Panc1 (cell line): ENCODE measurements at regions not wholly inside any gene's neighbourhood (a gene's known extent, or its start where the extent isn't known, plus 50 kb on each side); places are given as distances from the start of the nearest gene placed in this dataset.

ENCODE experiments used
- ATAC-seq: fragments of 200-7000 bp; cut with Tn5 transposase; 2 replicates; pipeline ENCODE4 v1.9.1; 2020; ENCODE audit warnings: mild to moderate bottlenecking, moderate library complexity
- BruUV-seq: library from RNA; stranded (reverse); fragments of 400-500 nt; replicated peaks from 2 replicates; lab custom pipeline; 2021; lab: Mats Ljungman, UMichigan
- CTCF ChIA-PET: fragments of 300-600 bp; sonication (Branson Sonifier 250); formaldehyde crosslinking; loops from one replicate; lab custom pipeline; 2022; ENCODE audit warnings: antibody characterized with exemption; lab: Charles Lee
- POLR2A ChIA-PET: fragments of 300-600 bp; sonication (Branson Sonifier 250); formaldehyde crosslinking; loops from one replicate; lab custom pipeline; 2022; ENCODE audit warnings: antibody characterized with exemption; lab: Charles Lee
- DNase-seq: peaks from one replicate; pipeline ENCODE4 v3.0.0-alpha.2; 2010; ENCODE audit warnings: low read depth, low spot score
- H3K27ac ChIP-seq: 2 replicates; pipeline ENCODE4 v1.5.1; 2011; ENCODE audit warnings: mild to moderate bottlenecking, low read length, inconsistent platforms
- H3K27me3 ChIP-seq: fragments of 200-500 bp; sonication (Bioruptor generic); 2 replicates; pipeline ENCODE4 v1.6.0; 2014; ENCODE audit warnings: low read length, inconsistent platforms; ENCODE audit not compliant: control insufficient read depth, insufficient read depth
- H3K36me3 ChIP-seq: fragments of 200-500 bp; sonication (Bioruptor generic); 2 replicates; pipeline ENCODE4 v1.5.1; 2014; ENCODE audit warnings: inconsistent platforms, mild to moderate bottlenecking, low read length, moderate library complexity; ENCODE audit not compliant: control insufficient read depth, insufficient read depth
- H3K4me1 ChIP-seq: 2 replicates; pipeline ENCODE4 v1.5.1; 2011; ENCODE audit warnings: inconsistent platforms, mild to moderate bottlenecking, low read length, moderate library complexity; ENCODE audit not compliant: control insufficient read depth, insufficient read depth
- H3K4me3 ChIP-seq, 2 experiments: 2 replicates each; pipeline ENCODE4 v1.5.1; 2011 to 2012; ENCODE audit warnings: low read depth in 2 of 2, low read length in 2 of 2, mild to moderate bottlenecking in 2 of 2, inconsistent platforms in 1 of 2, moderate library complexity in 1 of 2
- H3K9me3 ChIP-seq: fragments of 200-500 bp; sonication (Bioruptor generic); 2 replicates; pipeline ENCODE4 v1.5.1; 2014; ENCODE audit warnings: low read depth, mild to moderate bottlenecking, inconsistent platforms, low read length, moderate library complexity; ENCODE audit not compliant: control insufficient read depth, insufficient read depth
- POLR2AphosphoS5 ChIP-seq: IDR thresholded peaks from 2 replicates; pipeline ENCODE4 v1.6.1; 2012; ENCODE audit warnings: mild to moderate bottlenecking, low read depth, low read length, moderate library complexity
- SIN3A ChIP-seq: IDR thresholded peaks from 2 replicates; pipeline ENCODE4 v1.6.1; 2012; ENCODE audit warnings: low read depth, mild to moderate bottlenecking, low read length, moderate library complexity, borderline replicate concordance; ENCODE audit not compliant: insufficient read depth
- TCF7L2 ChIP-seq: IDR thresholded peaks from 2 replicates; pipeline ENCODE4 v1.6.1; 2011; ENCODE audit warnings: mild to moderate bottlenecking, low read depth, low read length, inconsistent platforms
- in situ Hi-C: cut with HindIII; loops from 2 replicates; pipeline ENCODE4 v1.10.0; 2016; ENCODE audit warnings: low sequenced_read_pairs, low pct_unique_long_range_greater_than_20kb
- intact Hi-C: fragments of 100-400 bp; cut with micrococcal nuclease; formaldehyde crosslinking; loops from one replicate; pipeline ENCODE4 v1.10.0; 2022; ENCODE audit not compliant: unreplicated experiment
- TF ChIP-seq, protein P1 (sequence below): fragments of 450-650 bp; IDR thresholded peaks from 2 replicates; pipeline ENCODE4 v1.5.1; 2017; ENCODE audit warnings: mild to moderate bottlenecking
- TF ChIP-seq, protein P2 (sequence below), 2 experiments: IDR thresholded peaks; 2 replicates each; pipeline ENCODE4 v1.6.1; 2011 to 2012; ENCODE audit warnings: low read depth in 2 of 2, control low read depth in 1 of 2, low read length in 1 of 2, mild to moderate bottlenecking in 1 of 2, moderate library complexity in 1 of 2; ENCODE audit not compliant: insufficient read depth in 1 of 2

GRCh38 chr7:118327174-118327573, 102.7 kb downstream of the ANKRD7 start:
- no peak overlapping the region for H3K27ac ChIP-seq
- DNase-seq (no peak), ATAC-seq (no peak)
- no peak for TF ChIP-seq SIN3A
- no peak for TF ChIP-seq POLR2AphosphoS5
- TF ChIP-seq, protein P1, sequence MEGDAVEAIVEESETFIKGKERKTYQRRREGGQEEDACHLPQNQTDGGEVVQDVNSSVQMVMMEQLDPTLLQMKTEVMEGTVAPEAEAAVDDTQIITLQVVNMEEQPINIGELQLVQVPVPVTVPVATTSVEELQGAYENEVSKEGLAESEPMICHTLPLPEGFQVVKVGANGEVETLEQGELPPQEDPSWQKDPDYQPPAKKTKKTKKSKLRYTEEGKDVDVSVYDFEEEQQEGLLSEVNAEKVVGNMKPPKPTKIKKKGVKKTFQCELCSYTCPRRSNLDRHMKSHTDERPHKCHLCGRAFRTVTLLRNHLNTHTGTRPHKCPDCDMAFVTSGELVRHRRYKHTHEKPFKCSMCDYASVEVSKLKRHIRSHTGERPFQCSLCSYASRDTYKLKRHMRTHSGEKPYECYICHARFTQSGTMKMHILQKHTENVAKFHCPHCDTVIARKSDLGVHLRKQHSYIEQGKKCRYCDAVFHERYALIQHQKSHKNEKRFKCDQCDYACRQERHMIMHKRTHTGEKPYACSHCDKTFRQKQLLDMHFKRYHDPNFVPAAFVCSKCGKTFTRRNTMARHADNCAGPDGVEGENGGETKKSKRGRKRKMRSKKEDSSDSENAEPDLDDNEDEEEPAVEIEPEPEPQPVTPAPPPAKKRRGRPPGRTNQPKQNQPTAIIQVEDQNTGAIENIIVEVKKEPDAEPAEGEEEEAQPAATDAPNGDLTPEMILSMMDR: no peak
- TF ChIP-seq, protein P2, sequence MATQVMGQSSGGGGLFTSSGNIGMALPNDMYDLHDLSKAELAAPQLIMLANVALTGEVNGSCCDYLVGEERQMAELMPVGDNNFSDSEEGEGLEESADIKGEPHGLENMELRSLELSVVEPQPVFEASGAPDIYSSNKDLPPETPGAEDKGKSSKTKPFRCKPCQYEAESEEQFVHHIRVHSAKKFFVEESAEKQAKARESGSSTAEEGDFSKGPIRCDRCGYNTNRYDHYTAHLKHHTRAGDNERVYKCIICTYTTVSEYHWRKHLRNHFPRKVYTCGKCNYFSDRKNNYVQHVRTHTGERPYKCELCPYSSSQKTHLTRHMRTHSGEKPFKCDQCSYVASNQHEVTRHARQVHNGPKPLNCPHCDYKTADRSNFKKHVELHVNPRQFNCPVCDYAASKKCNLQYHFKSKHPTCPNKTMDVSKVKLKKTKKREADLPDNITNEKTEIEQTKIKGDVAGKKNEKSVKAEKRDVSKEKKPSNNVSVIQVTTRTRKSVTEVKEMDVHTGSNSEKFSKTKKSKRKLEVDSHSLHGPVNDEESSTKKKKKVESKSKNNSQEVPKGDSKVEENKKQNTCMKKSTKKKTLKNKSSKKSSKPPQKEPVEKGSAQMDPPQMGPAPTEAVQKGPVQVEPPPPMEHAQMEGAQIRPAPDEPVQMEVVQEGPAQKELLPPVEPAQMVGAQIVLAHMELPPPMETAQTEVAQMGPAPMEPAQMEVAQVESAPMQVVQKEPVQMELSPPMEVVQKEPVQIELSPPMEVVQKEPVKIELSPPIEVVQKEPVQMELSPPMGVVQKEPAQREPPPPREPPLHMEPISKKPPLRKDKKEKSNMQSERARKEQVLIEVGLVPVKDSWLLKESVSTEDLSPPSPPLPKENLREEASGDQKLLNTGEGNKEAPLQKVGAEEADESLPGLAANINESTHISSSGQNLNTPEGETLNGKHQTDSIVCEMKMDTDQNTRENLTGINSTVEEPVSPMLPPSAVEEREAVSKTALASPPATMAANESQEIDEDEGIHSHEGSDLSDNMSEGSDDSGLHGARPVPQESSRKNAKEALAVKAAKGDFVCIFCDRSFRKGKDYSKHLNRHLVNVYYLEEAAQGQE (IDR thresholded peaks at IDR 0.05; ENCODE audit: insufficient read depth in 1 of 2, low read depth in 2 of 2, low read length in 1 of 2): no peak
- no peak for TF ChIP-seq TCF7L2
- CTCF ChIA-PET: no interaction called here
- H3K4me3 ChIP-seq: no peak overlapping the region
- BruUV-seq: no TSS peak
- H3K36me3 ChIP-seq: no peaks in the 10 kb centered on the region
- intact Hi-C loops: no loop called here
- no peaks in the 10 kb centered on the region for H3K4me1 ChIP-seq
- H3K9me3 ChIP-seq: no peaks in the 10 kb centered on the region
- POLR2A ChIA-PET: no interaction called here
- H3K27me3 ChIP-seq: no peaks in the 10 kb centered on the region
- in situ Hi-C loops: no loop called here

DNA sequence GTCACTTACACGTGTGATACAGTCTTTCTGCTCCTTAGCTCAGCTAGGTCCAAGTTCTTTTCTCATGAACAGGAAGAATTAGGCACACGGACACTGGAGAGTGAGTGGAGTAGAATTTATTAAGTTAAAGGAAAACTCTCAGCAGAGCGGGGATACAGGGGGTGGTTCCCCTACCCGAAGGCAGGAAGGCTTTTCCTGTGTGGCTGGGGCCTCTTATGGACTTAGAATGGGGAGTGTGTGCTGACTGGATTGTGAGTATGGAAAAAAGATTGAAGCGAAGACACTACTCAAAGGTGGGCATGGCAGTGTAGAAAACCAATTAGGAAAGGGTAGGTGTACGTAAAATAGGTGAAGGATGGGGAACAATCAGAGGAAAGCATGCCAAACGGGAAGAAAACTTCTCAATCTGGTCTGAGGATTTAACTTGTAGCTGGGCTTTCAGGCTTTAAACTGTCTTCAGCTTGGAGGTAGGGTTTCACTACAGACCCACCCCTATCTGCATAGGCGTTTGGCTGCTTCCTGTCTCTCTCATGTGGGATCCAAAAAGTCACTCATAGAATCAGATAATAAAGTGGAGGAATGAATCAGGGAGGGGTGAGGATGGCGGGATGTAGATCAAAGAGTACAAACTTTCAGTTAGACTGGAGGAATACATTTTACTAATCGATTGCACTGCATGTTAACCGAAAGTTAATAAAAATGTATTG, 104.2 kb downstream of the ANKRD7 start:
- no peaks in the 10 kb centered on the region for H3K4me1 ChIP-seq
- H3K27ac ChIP-seq: no peak overlapping the region
- H3K36me3 ChIP-seq: no peaks in the 10 kb centered on the region
- in situ Hi-C loops (no loop called here), intact Hi-C loops (no loop called here)
- no peaks in the 10 kb centered on the region for H3K27me3 ChIP-seq
- no peak for TF ChIP-seq SIN3A
- CTCF ChIA-PET: no interaction called here
- ATAC-seq: no peak
- no peak for DNase-seq
- H3K9me3 ChIP-seq: no peaks in the 10 kb centered on the region
- POLR2A ChIA-PET: no interaction called here
- no TSS peak for BruUV-seq
- H3K4me3 ChIP-seq: no peak overlapping the region

- H3K4me3 ChIP-seq: no peak overlapping the region
- TF ChIP-seq SIN3A (no peak), TCF7L2 (no peak), POLR2AphosphoS5 (no peak)
- TF ChIP-seq, protein P1: no peak
- TF ChIP-seq, protein P2 (IDR thresholded peaks at IDR 0.05; ENCODE audit: insufficient read depth in 1 of 2, low read depth in 2 of 2, low read length in 1 of 2): no peak
- no peak overlapping the region for H3K27ac ChIP-seq
- H3K9me3 ChIP-seq: no peaks in the 10 kb centered on the region; the same call in 1 of the 2 replicates
- in situ Hi-C loops (no loop called here), intact Hi-C loops (no loop called here)
- ATAC-seq (no peak), DNase-seq (no peak)
- BruUV-seq: no TSS peak
- no peaks in the 10 kb centered on the region for H3K36me3 ChIP-seq
- POLR2A ChIA-PET: no interaction called here
- no peaks in the 10 kb centered on the region for H3K27me3 ChIP-seq
- CTCF ChIA-PET: no interaction called here
- no peaks in the 10 kb centered on the region for H3K4me1 ChIP-seq
These were observed 105.9 kb downstream of the ANKRD7 start for GRCh38 chr7:118330388-118330787.
